Peyer's patch (tissue), 4 donors: ENCODE measurements at regions not wholly inside any gene's neighbourhood (a gene's known extent, or its start where the extent isn't known, plus 50 kb on each side); places are given as distances from the start of the nearest gene placed in this dataset.

Experiments
- POLR2A ChIP-seq, 2 donors: fragments of 450-650 bp; IDR thresholded peaks; one replicate each; pipeline ENCODE4 v1.5.1; 2017; ENCODE audit warnings: antibody characterized with exemption in 2 of 2, mild to moderate bottlenecking in 2 of 2, moderate library complexity in 2 of 2
- TF ChIP-seq, protein P1 (sequence below), 6 experiments: fragments of 450-650 bp in 4 of 6; fragments of 200-600 bp in 2 of 6; sonication (generic) in 1 of 6; IDR thresholded peaks; one replicate each; pipeline ENCODE4 v1.5.1; 2017 to 2019; ENCODE audit warnings: antibody characterized with exemption in 6 of 6, mild to moderate bottlenecking in 3 of 6, moderate library complexity in 1 of 6

DNA sequence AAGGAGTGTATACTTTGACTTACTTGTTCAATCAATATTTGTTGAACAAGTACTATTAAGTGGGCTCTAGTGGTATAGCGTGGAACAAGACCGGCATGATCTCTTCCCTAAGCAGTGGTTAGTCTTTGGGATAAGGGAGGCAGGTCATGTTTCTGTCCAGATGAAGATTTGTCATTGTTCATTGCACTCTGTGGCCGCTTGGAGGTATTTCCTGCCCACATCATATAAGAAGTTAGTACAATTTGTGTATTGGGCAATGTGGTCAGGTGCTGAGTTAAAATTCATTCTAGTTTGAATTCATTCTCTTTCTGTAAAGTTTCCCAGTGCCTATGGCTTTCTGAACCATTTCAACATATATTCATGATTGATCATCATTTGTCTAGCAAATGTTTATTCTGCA, 101.1 kb upstream of the SHISA3 start:
- TF ChIP-seq, protein P1, sequence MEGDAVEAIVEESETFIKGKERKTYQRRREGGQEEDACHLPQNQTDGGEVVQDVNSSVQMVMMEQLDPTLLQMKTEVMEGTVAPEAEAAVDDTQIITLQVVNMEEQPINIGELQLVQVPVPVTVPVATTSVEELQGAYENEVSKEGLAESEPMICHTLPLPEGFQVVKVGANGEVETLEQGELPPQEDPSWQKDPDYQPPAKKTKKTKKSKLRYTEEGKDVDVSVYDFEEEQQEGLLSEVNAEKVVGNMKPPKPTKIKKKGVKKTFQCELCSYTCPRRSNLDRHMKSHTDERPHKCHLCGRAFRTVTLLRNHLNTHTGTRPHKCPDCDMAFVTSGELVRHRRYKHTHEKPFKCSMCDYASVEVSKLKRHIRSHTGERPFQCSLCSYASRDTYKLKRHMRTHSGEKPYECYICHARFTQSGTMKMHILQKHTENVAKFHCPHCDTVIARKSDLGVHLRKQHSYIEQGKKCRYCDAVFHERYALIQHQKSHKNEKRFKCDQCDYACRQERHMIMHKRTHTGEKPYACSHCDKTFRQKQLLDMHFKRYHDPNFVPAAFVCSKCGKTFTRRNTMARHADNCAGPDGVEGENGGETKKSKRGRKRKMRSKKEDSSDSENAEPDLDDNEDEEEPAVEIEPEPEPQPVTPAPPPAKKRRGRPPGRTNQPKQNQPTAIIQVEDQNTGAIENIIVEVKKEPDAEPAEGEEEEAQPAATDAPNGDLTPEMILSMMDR (IDR thresholded peaks at IDR 0.05), result no peak
- TF ChIP-seq POLR2A (IDR thresholded peaks at IDR 0.05), result no peak
